ENCODE measurements at regions not wholly inside any gene's neighbourhood (a gene's known extent, or its start where the extent isn't known, plus 50 kb on each side); places are given as distances from the start of the nearest gene placed in this dataset.
"Not testable (repeated sequence)": the region's sequence is repeated elsewhere in the genome, so short reads cannot be mapped to it uniquely, and the experiment has no call there.

- ATAC-seq; H3K9me3 ChIP-seq; H3K4me3 ChIP-seq; POLR2A ChIA-PET; DNase-seq (ENCODE audit: low read depth in 1 of 2, low spot score in 1 of 2); CTCF ChIA-PET; FAIRE-seq; H3K4me1 ChIP-seq; H3K27ac ChIP-seq; H3K4me2 ChIP-seq: not testable (repeated sequence)
- WGBS (ENCODE audit: missing lambda C conversion rate), result no CpG with 5 or more reads among the region's 1 CpG
Observed at GRCh38 chrX:74034066-74034465, 181.6 kb upstream of the XIST start.

- not testable (repeated sequence) for ATAC-seq, H3K27ac ChIP-seq
Observed at GRCh38 chrX:74031527-74031926, 179.0 kb upstream of the XIST start.

GRCh38 chrX:74030766-74031165 is 178.3 kb upstream of the XIST start:
- H3K9me3 ChIP-seq; CTCF ChIA-PET; FAIRE-seq; H3K4me2 ChIP-seq; H3K4me1 ChIP-seq; POLR2A ChIA-PET; DNase-seq (ENCODE audit: low read depth in 1 of 2, low spot score in 1 of 2); ATAC-seq; H3K4me3 ChIP-seq; H3K27ac ChIP-seq: not testable (repeated sequence)
- WGBS (ENCODE audit: missing lambda C conversion rate), result no CpG with 5 or more reads among the region's 1 CpG

More at GRCh38 chrX:74031527-74031926, 179.0 kb upstream of the XIST start:
- H3K4me2 ChIP-seq; H3K9me3 ChIP-seq; FAIRE-seq; DNase-seq (ENCODE audit: low read depth in 1 of 2, low spot score in 1 of 2); H3K4me3 ChIP-seq; POLR2A ChIA-PET; CTCF ChIA-PET; H3K4me1 ChIP-seq: not testable (repeated sequence)
- WGBS (ENCODE audit: missing lambda C conversion rate), result 64% methylated on average over 6 of the region's 7 CpGs

- H3K9me3 ChIP-seq; H3K27ac ChIP-seq; H3K4me3 ChIP-seq; ATAC-seq; H3K4me1 ChIP-seq; FAIRE-seq; H3K4me2 ChIP-seq; POLR2A ChIA-PET; DNase-seq (ENCODE audit: low read depth in 1 of 2, low spot score in 1 of 2): not testable (repeated sequence)
- CTCF ChIA-PET, result interaction anchor here (1.4 kb wide), 1 partner anchor 170 kb away, joined by 3 read pairs; no protein-coding TSS in a partner anchor
- WGBS (ENCODE audit: missing lambda C conversion rate), result 36% methylated on average over 3 of the region's 3 CpGs
Observed at GRCh38 chrX:74025145-74025544, 172.6 kb upstream of the XIST start.

- no peak for ATAC-seq
- CTCF ChIA-PET, result no interaction called here
- no peak for FAIRE-seq
- Histone ChIP-seq H3K27ac (no peak overlapping the region), H3K4me2 (no peak overlapping the region), H3K4me1 (no peaks in the 10 kb centered on the region), H3K9me3 (peaks cover 13% of the 10 kb centered on the region), H3K4me3 (no peak overlapping the region)
- no peak for DNase-seq (ENCODE audit: low read depth in 1 of 2, low spot score in 1 of 2)
- POLR2A ChIA-PET, result no interaction called here
- 82% methylated on average over 2 of the region's 2 CpGs for WGBS (ENCODE audit: missing lambda C conversion rate)
- TF ChIP-seq JUN (IDR thresholded peaks at IDR 0.05) (no peak), CHD2 (IDR thresholded peaks at IDR 0.05; ENCODE audit: low read length, partially characterized antibody) (no peak), CHD4 (IDR thresholded peaks at IDR 0.05; ENCODE audit: borderline replicate concordance) (no peak), SREBF2 (IDR thresholded peaks at IDR 0.05) (no peak), MAX (IDR thresholded peaks at IDR 0.05) (no peak), KDM5A (IDR thresholded peaks at IDR 0.05) (no peak), PBX3 (IDR thresholded peaks at IDR 0.05) (no peak)
Observed at GRCh38 chrX:74023203-74023602, 170.7 kb upstream of the XIST start.

GRCh38 chrX:74018253-74018652 is 165.7 kb upstream of the XIST start:
- DNase-seq (ENCODE audit: low read depth in 1 of 2, low spot score in 1 of 2), result no peak
- Histone ChIP-seq H3K9me3 (peaks cover 13% of the 10 kb centered on the region), H3K4me2 (no peak overlapping the region), H3K27ac (no peak overlapping the region), H3K4me1 (no peaks in the 10 kb centered on the region), H3K4me3 (no peak overlapping the region)
- CTCF ChIA-PET, result no interaction called here
- no peak for ATAC-seq
- TF ChIP-seq EHMT2 (IDR thresholded peaks at IDR 0.05; ENCODE audit: low read depth) (no peak), RAD21 (conservative IDR thresholded peaks at IDR 0.05 in 1 of 2, IDR thresholded peaks at IDR 0.05 in 1 of 2) (no peak), CTCF (IDR thresholded peaks at IDR 0.05) (no peak), GATA3 (IDR thresholded peaks at IDR 0.05; ENCODE audit: borderline replicate concordance) (no peak), SREBF2 (IDR thresholded peaks at IDR 0.05) (no peak), TFCP2L1 (CRISPR knock-in tag; IDR thresholded peaks at IDR 0.05) (no peak)
- FAIRE-seq, result peak; percentile 28
- WGBS (ENCODE audit: missing lambda C conversion rate), result 97% methylated on average over 8 of the region's 8 CpGs
- POLR2A ChIA-PET, result no interaction called here

Data from A549 (cell line).